ENCODE measurements at regions not wholly inside any gene's neighbourhood (a gene's known extent, or its start where the extent isn't known, plus 50 kb on each side); places are given as distances from the start of the nearest gene placed in this dataset.

DNA sequence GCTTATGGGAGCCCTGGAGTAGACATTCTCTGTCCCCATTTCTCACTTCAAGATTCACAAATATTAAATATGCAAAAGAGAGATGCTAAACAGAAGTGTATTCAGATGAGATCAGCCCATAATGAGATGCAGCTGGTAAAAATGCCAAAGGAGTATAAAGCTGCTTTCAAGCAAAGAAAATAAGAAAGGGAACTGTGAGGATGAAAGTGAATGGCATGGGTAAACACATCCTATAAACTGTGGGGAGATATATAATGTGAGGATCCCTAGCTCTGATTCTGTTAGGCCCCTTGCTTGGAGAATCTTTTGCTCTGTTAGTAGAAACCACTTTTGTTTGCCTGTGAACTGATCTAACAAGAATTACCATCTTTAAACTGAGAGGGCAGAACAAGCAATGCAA is 396.6 kb downstream of the SOX2 start:
- Histone ChIP-seq H3K36me3 (ENCODE audit: control insufficient read depth, insufficient read depth, low read length) (no peaks in the 10 kb centered on the region), H3K4me1 (ENCODE audit: control insufficient read depth, insufficient read depth, low read length, poor library complexity, severe bottlenecking) (no peaks in the 10 kb centered on the region), H3K4me3 (ENCODE audit: insufficient read depth, low read depth, low read length, poor library complexity, severe bottlenecking) (no peak overlapping the region), H3K27ac (ENCODE audit: insufficient read depth, low read length, poor library complexity, severe bottlenecking) (no peak overlapping the region), H3K27me3 (replicated peaks; ENCODE audit: control insufficient read depth, insufficient read depth, low read length, poor library complexity, severe bottlenecking) (no peaks in the 10 kb centered on the region), H3K9me3 (ENCODE audit: control insufficient read depth, low read length) (no peaks in the 10 kb centered on the region)
- no peak for DNase-seq

GRCh38 chr3:182111967-182112366 is 400.2 kb downstream of the SOX2 start:
- no peak overlapping the region for H3K27ac ChIP-seq (ENCODE audit: insufficient read depth, low read length, poor library complexity, severe bottlenecking)
- no peaks in the 10 kb centered on the region for H3K27me3 ChIP-seq (replicated peaks; ENCODE audit: control insufficient read depth, insufficient read depth, low read length, poor library complexity, severe bottlenecking)
- no peaks in the 10 kb centered on the region for H3K36me3 ChIP-seq (ENCODE audit: control insufficient read depth, insufficient read depth, low read length)
- H3K9me3 ChIP-seq (ENCODE audit: control insufficient read depth, low read length): no peaks in the 10 kb centered on the region
- H3K4me3 ChIP-seq (ENCODE audit: insufficient read depth, low read depth, low read length, poor library complexity, severe bottlenecking): no peak overlapping the region
- no peaks in the 10 kb centered on the region for H3K4me1 ChIP-seq (ENCODE audit: control insufficient read depth, insufficient read depth, low read length, poor library complexity, severe bottlenecking)
- no peak for DNase-seq

DNA sequence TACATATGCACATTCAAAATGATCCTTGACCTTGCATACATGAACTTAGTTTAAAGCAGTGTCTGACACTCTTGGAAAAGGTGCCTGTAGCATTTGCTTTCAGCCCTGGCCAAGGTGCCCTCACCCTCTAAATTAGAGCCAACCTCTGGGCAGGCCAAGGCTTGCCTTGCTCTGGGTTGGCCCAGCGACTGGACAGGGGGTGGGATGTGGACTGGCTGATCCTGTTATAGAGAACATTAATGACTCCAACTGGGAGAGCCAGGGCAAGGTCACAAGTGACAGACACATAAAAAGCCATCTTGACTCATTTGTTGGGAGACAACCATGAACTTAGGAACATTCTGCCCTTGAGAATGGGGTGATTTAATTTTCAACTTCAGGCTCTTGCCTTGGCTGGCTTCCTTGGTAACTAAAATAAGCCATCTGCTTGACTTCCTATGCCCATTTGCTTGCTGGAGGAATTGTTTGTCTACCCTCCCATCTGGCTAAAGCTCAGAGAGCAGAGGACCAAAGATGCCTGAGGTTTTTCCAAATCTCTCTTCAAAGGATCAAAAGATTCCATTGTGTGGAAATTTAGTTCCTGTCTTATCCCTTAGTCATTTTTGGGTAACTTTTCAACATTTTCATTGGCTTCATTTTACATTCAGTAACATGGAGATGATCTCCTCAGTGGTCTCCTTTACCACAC is 403.7 kb downstream of the SOX2 start:
- Histone ChIP-seq H3K27ac (ENCODE audit: insufficient read depth, low read length, poor library complexity, severe bottlenecking) (no peak overlapping the region), H3K4me1 (ENCODE audit: control insufficient read depth, insufficient read depth, low read length, poor library complexity, severe bottlenecking) (no peaks in the 10 kb centered on the region), H3K4me3 (ENCODE audit: insufficient read depth, low read depth, low read length, poor library complexity, severe bottlenecking) (no peak overlapping the region), H3K36me3 (ENCODE audit: control insufficient read depth, insufficient read depth, low read length) (no peaks in the 10 kb centered on the region), H3K9me3 (ENCODE audit: control insufficient read depth, low read length) (no peaks in the 10 kb centered on the region), H3K27me3 (replicated peaks; ENCODE audit: control insufficient read depth, insufficient read depth, low read length, poor library complexity, severe bottlenecking) (no peaks in the 10 kb centered on the region)
- DNase-seq: no peak

DNA sequence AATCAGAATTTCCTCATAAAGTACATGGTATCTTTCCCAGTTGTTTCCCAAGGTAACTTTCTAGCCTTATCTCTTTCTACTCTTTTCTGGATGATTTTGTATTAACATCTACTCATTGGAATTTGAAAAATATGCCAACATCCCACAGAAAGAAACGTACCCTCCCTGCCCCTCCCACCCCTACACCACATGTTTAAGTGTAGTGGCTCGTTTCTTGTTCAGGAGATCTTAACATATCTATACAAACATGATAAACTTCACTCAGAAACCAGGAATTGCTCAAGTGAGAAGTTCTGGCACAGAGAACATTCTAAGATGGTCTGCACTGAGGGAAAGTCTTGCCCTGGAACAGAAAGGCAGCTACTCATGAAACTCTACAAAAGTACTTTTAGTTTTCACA is 404.7 kb downstream of the SOX2 start:
- DNase-seq: no peak
- Histone ChIP-seq H3K27ac (ENCODE audit: insufficient read depth, low read length, poor library complexity, severe bottlenecking) (no peak overlapping the region), H3K27me3 (replicated peaks; ENCODE audit: control insufficient read depth, insufficient read depth, low read length, poor library complexity, severe bottlenecking) (no peaks in the 10 kb centered on the region), H3K9me3 (ENCODE audit: control insufficient read depth, low read length) (no peaks in the 10 kb centered on the region), H3K4me3 (ENCODE audit: insufficient read depth, low read depth, low read length, poor library complexity, severe bottlenecking) (no peak overlapping the region), H3K36me3 (ENCODE audit: control insufficient read depth, insufficient read depth, low read length) (no peaks in the 10 kb centered on the region), H3K4me1 (ENCODE audit: control insufficient read depth, insufficient read depth, low read length, poor library complexity, severe bottlenecking) (no peaks in the 10 kb centered on the region)

GRCh38 chr3:182117131-182117530 is 405.4 kb downstream of the SOX2 start:
- Histone ChIP-seq H3K9me3 (ENCODE audit: control insufficient read depth, low read length) (no peaks in the 10 kb centered on the region), H3K27ac (ENCODE audit: insufficient read depth, low read length, poor library complexity, severe bottlenecking) (no peak overlapping the region), H3K4me3 (ENCODE audit: insufficient read depth, low read depth, low read length, poor library complexity, severe bottlenecking) (no peak overlapping the region), H3K4me1 (ENCODE audit: control insufficient read depth, insufficient read depth, low read length, poor library complexity, severe bottlenecking) (no peaks in the 10 kb centered on the region), H3K27me3 (replicated peaks; ENCODE audit: control insufficient read depth, insufficient read depth, low read length, poor library complexity, severe bottlenecking) (no peaks in the 10 kb centered on the region), H3K36me3 (ENCODE audit: control insufficient read depth, insufficient read depth, low read length) (no peaks in the 10 kb centered on the region)
- DNase-seq: no peak

DNA sequence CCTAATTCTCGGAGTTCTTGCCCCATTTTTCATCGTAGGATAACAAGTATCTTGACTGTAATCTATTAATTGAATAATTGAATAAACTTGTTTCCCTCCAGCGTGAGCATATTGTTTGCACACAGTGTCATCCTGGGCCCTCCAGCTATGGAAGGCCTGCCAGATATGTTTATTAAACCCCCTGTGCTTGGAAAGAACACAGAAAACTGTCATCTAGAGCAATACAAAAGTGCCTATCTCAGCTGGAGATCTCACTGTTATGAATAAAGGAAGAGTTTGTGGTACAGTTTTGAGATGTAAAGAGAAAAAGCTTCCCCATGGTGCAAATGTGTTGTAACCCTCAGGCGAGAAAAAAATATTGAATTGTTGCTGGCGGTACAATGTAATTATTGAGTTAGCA is 405.9 kb downstream of the SOX2 start:
- Histone ChIP-seq H3K36me3 (ENCODE audit: control insufficient read depth, insufficient read depth, low read length) (no peaks in the 10 kb centered on the region), H3K9me3 (ENCODE audit: control insufficient read depth, low read length) (no peaks in the 10 kb centered on the region), H3K4me3 (ENCODE audit: insufficient read depth, low read depth, low read length, poor library complexity, severe bottlenecking) (no peak overlapping the region), H3K27me3 (replicated peaks; ENCODE audit: control insufficient read depth, insufficient read depth, low read length, poor library complexity, severe bottlenecking) (no peaks in the 10 kb centered on the region), H3K27ac (ENCODE audit: insufficient read depth, low read length, poor library complexity, severe bottlenecking) (no peak overlapping the region), H3K4me1 (ENCODE audit: control insufficient read depth, insufficient read depth, low read length, poor library complexity, severe bottlenecking) (no peaks in the 10 kb centered on the region)
- no peak for DNase-seq

GRCh38 chr3:182118066-182118465 is 406.3 kb downstream of the SOX2 start:
- no peak overlapping the region for H3K4me3 ChIP-seq (ENCODE audit: insufficient read depth, low read depth, low read length, poor library complexity, severe bottlenecking)
- H3K27ac ChIP-seq (ENCODE audit: insufficient read depth, low read length, poor library complexity, severe bottlenecking): no peak overlapping the region
- no peaks in the 10 kb centered on the region for H3K9me3 ChIP-seq (ENCODE audit: control insufficient read depth, low read length)
- H3K27me3 ChIP-seq (replicated peaks; ENCODE audit: control insufficient read depth, insufficient read depth, low read length, poor library complexity, severe bottlenecking): no peaks in the 10 kb centered on the region
- no peak for DNase-seq
- H3K36me3 ChIP-seq (ENCODE audit: control insufficient read depth, insufficient read depth, low read length): no peaks in the 10 kb centered on the region
- no peaks in the 10 kb centered on the region for H3K4me1 ChIP-seq (ENCODE audit: control insufficient read depth, insufficient read depth, low read length, poor library complexity, severe bottlenecking)

DNA sequence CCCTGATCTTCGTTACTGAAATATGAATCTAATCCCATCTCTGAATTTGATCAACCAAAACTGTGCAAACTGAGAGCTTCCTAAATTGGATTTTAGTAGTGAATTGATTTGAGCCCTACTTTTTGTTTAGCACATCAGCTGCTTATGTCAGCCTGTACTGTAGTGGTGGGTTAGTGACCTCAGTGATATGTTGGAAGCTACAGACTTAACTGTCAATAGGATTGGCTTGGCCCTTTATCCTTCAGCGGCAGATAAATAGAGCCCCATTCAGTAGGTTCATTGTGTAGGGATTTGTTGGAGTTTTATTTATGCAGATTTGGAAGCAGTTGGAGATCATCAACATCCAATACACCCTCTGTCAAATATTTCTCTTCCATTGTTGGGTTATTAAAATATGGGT is 409.7 kb downstream of the SOX2 start:
- Histone ChIP-seq H3K9me3 (ENCODE audit: control insufficient read depth, low read length) (no peaks in the 10 kb centered on the region), H3K27me3 (replicated peaks; ENCODE audit: control insufficient read depth, insufficient read depth, low read length, poor library complexity, severe bottlenecking) (no peaks in the 10 kb centered on the region), H3K4me3 (ENCODE audit: insufficient read depth, low read depth, low read length, poor library complexity, severe bottlenecking) (no peak overlapping the region), H3K27ac (ENCODE audit: insufficient read depth, low read length, poor library complexity, severe bottlenecking) (no peak overlapping the region), H3K4me1 (ENCODE audit: control insufficient read depth, insufficient read depth, low read length, poor library complexity, severe bottlenecking) (no peaks in the 10 kb centered on the region), H3K36me3 (ENCODE audit: control insufficient read depth, insufficient read depth, low read length) (no peaks in the 10 kb centered on the region)
- no peak for DNase-seq

- H3K27ac ChIP-seq (ENCODE audit: insufficient read depth, low read length, poor library complexity, severe bottlenecking): no peak overlapping the region
- H3K9me3 ChIP-seq (ENCODE audit: control insufficient read depth, low read length): no peaks in the 10 kb centered on the region
- DNase-seq: no peak
- no peak overlapping the region for H3K4me3 ChIP-seq (ENCODE audit: insufficient read depth, low read depth, low read length, poor library complexity, severe bottlenecking)
- H3K4me1 ChIP-seq (ENCODE audit: control insufficient read depth, insufficient read depth, low read length, poor library complexity, severe bottlenecking): no peaks in the 10 kb centered on the region
- no peaks in the 10 kb centered on the region for H3K36me3 ChIP-seq (ENCODE audit: control insufficient read depth, insufficient read depth, low read length)
- H3K27me3 ChIP-seq (replicated peaks; ENCODE audit: control insufficient read depth, insufficient read depth, low read length, poor library complexity, severe bottlenecking): no peaks in the 10 kb centered on the region
These were observed 411.1 kb downstream of the SOX2 start for GRCh38 chr3:182122779-182123178.

DNA sequence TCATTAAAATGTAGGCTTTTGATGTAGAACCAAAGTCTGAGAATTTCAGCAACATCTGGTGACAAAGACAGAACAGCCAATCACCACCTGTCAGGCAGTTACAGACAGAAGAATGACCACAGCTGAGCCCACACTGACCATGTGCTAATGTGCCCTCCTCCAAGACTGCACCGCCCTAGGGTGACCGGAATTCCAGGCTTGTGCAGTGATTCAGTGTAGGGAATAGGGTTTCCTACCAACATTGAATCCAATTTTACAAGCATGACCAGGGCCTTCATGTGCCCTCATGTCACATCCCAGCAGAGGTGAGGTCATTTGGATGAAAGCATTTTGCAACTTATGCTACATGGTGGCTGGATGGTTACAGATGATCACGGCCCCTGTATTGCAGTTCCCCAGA is 412.5 kb downstream of the SOX2 start:
- Histone ChIP-seq H3K36me3 (ENCODE audit: control insufficient read depth, insufficient read depth, low read length) (no peaks in the 10 kb centered on the region), H3K9me3 (ENCODE audit: control insufficient read depth, low read length) (no peaks in the 10 kb centered on the region), H3K4me1 (ENCODE audit: control insufficient read depth, insufficient read depth, low read length, poor library complexity, severe bottlenecking) (no peaks in the 10 kb centered on the region), H3K27ac (ENCODE audit: insufficient read depth, low read length, poor library complexity, severe bottlenecking) (no peak overlapping the region), H3K27me3 (replicated peaks; ENCODE audit: control insufficient read depth, insufficient read depth, low read length, poor library complexity, severe bottlenecking) (no peaks in the 10 kb centered on the region), H3K4me3 (ENCODE audit: insufficient read depth, low read depth, low read length, poor library complexity, severe bottlenecking) (no peak overlapping the region)
- no peak for DNase-seq
